GM18858 (cell line): ENCODE measurements at regions not wholly inside any gene's neighbourhood (a gene's known extent, or its start where the extent isn't known, plus 50 kb on each side); places are given as distances from the start of the nearest gene placed in this dataset.

ENCODE experiments used
- ATAC-seq: cut with Tn5 transposase; IDR thresholded peaks from one replicate; pipeline ENCODE4 v1.9.1; 2021; ENCODE audit not compliant: unreplicated experiment

DNA sequence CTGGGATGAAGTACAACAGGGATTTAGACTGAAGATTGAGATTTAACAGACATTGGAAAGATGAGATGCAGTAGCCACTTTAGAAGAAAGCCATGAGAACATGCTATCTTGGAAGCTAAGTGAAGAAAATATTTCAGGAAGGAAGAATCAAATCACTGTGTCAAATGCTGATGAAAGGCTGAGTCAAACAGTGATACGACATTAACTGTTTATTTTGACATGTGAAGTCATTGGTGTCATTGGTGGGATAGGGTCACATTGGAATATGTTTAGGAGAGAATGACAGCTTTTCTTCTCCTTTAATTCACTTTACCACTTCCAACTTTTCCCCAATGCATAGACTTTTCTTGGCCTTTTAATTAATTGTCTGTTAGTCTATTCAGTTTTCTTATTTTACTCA lies 653.0 kb upstream of the BOD1L1 start:
- no peak for ATAC-seq

DNA sequence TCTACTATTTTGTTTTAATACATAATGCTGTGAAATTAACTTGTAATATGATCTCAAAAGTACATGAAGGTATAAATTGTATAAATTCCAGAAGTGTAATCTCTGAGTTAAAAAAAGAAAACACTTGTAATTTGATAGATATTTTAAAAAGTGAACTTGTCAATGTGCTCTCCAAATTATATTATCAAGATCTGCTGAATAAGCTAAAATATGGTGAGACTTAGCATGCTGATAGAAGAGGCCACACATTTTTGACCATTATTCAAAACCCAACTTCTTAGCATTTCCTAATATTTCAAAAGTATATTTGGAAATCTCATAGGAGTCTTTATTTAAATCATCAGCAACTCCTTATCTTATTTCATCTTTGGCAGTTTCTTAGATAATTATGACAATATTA lies 657.1 kb upstream of the BOD1L1 start:
- no peak for ATAC-seq

DNA sequence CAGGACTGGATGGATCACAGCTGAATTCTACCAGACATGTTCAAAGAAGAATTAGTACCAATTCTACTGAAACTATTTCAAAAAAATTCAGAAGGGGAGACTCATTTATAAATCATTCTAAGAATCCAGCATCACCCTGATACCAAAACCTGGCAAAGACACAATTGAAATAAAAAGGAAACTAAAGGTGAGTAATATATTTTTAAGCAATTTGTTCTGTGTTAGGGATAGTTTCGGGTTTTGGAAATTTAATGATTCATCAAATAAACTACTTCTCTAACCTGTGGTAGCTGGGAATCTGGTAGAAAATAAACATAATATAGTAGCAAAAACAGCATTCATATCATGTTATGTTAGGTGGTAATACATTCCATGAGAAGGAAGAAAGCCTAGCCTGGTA lies 662.2 kb upstream of the BOD1L1 start:
- no peak for ATAC-seq

DNA sequence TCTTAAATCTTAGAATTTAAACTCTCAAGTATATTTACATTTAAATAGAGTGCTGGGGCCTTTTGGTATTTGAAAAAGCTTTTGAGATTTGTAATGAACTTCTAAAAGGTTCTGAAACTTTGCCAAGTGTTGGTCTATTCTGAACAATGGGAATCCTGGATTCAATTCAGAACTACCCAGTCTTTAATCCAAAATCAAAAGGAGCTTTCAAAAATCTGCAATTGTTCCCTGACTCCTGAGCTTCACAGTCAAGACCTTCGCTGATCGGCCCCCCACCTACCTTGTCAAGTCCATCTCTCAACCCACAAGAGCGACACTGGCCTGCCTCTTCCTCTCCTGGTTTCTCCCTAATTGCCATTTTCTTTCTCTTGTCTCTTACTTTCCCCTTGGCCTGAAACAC lies 666.1 kb upstream of the BOD1L1 start:
- no peak for ATAC-seq

DNA sequence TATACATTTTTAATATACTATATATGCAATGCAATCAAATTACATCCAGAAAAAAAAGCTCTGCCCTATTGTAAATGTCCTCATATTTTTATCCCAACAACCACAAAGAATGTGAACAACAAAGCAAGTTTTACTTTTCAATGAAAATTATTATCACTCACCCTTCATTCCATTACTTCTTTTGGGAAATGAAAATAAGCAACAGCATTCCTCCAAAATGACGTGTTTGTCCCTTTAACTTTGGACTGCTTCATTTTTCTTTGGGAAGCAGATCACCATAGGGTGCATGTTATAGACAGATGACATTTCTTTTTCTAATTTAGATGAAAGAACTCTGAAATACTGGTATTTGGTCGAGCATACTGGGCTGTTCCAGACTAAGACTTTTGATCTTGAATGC lies 667.1 kb upstream of the BOD1L1 start:
- no peak for ATAC-seq

DNA sequence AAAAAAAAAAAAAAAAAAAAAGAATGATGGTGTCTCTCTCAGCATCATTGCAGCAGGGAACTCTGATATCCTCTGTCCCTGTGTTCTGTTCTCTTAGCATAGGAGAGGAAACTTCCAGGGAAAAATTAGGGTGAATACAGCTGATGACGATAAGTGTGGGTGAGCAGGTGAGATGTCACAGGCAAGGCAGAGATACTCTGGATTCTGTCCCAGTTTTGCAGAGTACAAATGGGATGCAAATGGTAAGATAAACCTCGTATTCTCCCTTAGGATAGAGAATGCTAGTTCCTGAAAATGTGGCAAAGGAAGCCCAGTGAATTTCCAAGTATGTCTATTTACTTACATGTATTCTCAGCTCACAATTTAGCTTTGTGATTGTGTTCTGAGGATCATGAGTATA lies 671.6 kb upstream of the BOD1L1 start:
- ATAC-seq: no peak

DNA sequence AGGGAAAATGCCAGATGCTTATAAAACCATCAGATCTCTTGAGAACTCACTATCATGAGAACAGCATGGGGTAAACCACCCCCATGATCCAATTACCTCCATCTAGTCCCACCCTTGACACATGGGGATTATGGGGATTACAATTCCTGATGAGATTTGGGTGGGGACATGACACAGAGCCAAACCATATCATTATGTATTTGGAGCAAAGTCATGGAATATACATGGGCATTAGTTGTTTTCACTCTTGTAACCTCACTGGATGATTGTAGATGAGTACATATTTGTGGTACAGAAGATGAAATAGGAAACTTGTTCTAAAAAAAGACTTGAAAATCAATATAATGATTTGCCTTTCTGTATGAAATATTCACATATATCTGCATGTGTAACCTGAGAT lies 674.5 kb upstream of the BOD1L1 start:
- ATAC-seq: no peak

DNA sequence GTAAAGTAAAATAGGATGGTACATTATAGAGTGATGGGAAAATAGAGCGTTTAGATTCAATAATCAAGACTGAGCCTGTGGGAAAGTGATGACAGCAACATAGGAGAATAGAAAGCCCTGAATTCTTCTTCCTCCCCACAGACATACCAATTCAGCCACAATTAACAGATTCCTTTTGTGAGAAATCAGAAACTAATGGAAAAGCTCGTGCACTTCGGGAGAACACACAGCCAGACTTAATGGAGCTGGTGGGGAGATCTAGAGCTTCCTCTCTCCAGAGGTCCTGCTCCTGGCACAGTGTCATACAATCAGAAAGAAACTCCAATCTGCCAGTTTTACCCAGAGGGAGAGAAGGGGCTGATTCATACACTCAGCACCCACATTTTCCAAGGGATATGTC lies 676.3 kb upstream of the BOD1L1 start:
- ATAC-seq: no peak

DNA sequence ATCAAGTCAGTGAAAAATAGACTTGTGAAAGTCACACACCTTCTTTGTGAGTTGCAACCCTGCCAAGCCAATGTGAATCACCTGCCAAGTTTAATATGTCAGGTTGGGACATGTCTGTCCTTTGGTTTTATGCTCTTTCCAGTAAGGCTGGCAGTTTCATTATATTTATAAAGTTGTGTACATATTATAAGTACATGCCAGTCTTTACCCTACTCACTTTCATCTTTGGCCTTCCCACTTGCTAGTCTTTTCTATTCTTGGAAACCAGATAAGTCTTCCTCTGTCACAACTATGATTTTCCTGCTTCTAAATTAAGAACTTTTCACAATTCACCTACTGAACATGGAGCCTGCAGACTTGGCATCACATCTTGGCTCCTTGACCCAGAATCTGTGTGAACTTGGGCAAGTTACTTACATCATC lies 680.7 kb upstream of the BOD1L1 start:
- no peak for ATAC-seq

DNA sequence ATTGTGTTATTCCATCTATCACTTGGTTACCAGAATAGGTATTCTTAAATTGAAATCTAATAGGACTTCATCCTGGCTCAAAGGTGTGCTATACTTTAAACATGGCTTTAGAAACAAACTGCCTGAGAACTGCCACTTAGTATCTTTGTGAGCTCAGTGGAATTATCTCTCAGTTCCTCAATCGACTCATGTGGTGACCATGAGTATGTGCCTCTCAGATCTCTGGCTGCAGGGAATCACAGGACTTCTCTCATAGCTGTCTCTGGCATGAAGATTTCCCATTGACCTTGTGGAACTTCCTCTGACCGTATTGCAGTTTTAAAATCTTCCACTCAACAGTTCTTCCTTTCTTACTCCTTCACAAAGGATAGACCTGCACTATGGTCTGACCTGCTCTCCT lies 681.9 kb upstream of the BOD1L1 start:
- no peak for ATAC-seq

DNA sequence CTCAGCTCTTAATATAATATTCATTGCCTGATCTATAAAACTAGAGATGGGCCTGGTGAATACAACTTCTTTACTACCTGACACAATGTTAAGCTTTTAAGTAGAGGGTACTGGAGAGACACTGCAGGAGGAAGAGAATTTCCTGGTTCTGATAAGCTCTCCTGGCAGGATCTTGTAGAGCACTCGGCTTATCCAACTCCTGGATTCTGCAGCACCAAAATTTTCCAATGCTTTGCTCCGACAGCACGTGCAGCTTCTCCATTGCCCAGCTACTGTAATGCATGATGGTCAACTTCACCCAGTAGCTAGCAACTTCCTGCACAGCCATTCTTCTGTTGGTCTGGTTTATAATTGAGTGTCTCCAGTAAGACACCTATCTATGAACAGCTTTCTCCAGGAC lies 686.2 kb upstream of the BOD1L1 start:
- no peak for ATAC-seq

DNA sequence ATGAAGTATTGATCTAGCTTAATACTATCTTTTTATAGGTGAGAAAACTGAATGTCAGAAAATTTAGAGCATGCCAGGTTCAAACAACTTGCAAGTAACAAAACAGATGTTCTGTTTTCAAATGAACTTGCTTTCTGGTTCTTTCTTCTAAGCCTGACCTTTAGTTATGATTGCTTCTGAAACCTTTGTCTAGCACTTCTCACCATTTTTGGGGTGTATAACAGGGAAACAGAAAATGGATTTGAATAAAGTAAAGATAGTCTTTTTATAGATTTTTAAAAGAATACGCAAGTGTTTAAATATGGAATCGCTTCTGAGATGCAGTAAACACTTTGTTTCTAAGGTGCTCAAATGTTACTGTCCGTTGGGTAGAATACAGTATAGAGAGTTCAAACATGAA lies 687.2 kb upstream of the CPEB2 start:
- ATAC-seq: no peak

DNA sequence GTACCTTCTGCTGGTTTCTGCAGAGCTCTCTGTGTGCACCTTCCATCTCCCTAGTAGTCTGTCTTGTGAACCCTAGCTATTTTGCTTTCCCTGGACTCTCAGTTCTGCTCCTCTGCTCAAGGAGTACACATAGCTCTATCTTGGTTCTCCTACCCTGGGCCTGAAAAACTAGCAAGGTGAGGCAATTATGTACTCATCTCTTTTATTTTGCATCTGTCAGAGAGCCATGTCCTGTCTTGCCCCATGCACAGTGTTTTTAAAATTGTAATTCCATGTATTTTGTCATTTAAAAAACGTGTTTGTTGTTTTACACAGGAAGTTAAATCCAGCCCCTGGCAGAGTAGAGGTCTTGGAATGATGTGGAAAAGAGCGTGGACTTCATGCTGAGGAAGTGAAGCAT lies 684.9 kb upstream of the CPEB2 start:
- ATAC-seq: no peak

DNA sequence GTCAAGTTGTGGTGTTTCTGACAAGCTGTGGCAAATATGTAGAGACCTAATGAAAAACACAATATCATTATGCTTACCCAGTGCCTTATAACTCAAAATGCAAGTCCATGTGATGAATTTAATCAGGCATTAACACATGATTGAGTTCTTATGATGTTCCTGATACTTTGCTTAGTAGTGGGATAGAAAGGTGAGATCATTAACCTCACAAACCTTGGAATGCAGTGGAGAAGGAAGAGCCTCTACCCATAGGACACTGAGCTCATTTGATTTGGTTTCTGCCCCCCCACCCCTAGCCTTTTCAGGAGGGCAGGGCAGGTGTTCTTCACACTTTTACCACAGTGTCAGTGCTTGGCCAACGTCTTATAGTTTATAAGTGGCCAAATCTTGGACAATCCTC lies 683.6 kb upstream of the CPEB2 start:
- ATAC-seq: no peak

DNA sequence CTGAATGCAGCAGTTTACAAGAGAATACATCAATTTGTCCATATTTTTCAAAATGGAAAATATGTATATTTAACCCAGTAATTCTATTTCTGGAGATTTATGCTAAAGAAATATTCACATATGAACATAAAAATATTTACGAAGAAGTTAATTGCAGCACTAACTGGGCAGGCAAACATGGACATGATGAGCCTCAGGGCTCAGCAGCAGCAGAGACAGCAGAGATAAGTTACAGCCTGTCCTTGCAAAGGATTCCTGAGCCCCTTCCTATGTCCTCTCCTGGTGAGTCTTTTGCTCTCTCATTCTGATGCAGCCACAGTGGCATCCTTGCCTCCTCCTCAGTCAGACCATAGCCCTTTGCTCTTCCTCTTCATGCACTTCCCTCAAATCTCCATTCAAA lies 680.6 kb upstream of the CPEB2 start:
- no peak for ATAC-seq

DNA sequence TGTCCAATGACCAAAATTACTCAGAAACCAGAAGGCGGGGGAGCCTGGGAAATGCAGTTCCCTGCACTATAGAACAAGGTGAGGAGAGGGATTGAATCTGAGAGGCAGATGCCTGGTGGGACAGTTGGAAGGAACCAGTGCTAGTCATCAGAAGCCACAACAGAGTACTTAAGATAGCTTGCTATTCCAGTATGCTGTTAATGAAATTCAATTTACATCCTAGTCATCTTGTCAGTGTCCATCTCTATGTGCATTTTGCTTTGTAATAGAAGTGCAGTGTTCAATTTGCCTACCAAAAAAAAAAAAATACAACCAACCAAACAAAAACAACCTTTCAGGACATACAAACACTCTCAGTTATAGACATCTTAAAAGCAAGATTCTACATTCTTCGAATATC lies 679.1 kb upstream of the CPEB2 start:
- ATAC-seq: no peak

DNA sequence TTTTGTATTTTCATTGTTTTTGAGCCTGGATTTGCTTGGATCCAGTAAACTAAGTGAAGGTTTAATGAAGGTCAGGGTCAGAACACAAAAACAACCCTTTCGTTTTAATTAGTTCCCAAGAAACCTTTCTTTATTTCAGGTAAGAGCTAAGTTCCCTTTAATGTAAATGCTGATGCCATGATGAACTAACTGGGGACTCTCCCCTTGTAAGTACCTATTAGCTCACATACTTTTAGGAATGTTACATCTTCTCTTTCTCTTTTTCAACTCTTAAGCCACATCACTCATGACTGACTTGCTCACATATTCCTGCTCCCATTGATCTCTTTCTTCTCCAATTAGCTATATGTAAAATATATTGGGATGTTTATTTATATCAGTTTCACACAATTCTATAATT lies 673.1 kb upstream of the CPEB2 start:
- no peak for ATAC-seq

DNA sequence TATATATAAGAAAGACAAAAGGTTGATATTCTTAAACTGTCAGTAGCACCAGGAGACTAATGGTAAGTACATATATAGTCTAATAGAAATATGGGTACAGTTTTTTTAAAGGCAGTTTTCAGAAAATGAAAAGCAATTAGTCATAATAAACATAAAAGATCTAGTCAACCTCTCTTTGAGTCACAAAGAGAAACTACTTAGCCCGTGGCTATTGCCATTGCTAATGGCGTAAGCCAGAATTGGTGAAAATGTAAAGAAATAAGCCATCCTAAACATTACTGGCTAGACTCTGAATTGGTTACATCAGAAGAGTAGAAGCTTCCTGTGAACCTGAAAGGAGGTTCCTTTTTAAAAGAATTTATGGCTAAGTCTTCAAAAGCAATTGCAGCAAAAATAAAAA lies 668.7 kb upstream of the CPEB2 start:
- no peak for ATAC-seq

DNA sequence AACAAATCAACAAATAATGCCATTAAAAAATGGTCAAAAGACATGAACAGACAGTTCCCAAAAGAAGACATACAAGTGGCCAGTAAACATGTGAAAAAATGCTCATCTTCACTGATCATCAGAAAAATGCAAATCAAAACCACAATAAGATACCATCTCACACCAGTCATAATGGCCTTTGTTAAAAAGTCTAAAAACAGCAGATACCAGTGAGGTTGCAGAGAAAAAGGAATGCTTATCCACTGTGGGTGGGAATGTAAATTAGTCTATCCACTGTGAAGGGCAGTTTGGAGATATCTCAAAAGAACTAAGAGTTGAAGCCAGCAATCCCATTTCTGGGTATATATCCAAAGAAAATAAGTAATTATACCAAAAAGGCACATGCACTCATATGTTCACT lies 668.1 kb upstream of the CPEB2 start:
- no peak for ATAC-seq

DNA sequence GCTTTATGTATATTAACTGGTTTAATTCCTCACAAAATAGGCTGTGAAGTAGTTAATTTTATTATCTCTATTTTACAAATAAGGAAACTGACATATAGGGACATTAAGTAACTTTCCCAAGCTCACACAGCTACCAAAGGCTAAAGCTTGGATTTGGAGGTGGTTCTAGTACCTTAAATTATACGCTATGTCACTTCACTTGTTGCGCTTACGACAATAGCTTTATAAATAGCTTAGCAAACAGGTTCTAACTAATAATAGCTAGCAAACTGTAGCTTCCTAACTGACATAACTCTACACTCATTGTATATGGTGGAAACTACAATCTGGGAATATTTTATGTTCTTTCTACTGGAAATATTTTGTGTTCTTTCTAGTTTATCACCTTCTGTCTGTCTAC lies 666.4 kb upstream of the CPEB2 start:
- no peak for ATAC-seq

DNA sequence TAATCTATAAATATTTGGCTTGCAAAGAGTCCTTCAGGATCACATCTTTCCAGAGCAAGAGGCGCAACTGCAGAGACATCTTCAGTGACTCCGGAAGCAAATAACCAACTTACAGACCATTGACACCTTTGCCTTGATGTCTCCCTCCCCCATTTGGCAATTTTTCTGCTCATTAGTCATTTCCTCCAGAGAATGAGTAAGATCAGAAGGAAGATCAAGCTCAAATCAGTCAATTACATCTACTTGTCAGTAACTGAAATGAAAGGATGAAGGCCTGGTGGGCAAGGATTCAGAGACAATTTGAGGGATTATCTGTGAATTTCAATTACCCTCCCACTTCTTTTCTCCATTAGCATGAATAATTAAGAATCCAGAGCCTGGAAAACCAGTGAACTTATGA lies 665.6 kb upstream of the CPEB2 start:
- ATAC-seq: no peak

DNA sequence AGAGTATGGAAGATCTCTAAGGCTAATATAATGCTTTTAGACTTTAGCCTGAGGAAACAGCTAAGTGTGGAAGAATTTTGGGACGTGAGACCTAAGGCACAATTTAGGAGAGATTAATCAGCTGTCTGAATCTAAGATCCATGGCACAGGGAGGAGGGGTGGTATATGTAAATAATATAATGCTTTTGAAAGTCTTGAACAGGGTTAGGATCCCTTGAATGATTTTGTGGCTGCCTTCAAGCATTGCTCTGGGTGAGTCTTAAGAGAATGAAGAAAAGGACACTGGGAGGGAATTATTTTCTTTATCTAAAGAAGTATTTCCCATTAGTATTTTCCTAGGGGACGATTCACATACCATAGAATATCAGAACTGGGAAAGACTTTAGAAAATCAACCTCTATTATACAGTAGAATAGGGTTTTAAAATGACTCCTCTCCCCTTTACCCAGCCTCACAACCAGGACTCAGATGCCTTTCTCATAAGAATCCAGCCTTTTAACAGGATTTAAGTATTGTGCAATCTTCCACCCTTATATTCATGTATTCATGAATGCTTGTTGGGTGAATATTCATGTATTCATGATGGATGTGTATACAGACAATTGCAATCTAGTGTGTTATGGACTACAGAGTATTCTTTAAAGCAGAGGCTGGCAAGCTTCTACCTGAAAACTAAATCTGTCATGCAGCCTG lies 664.2 kb upstream of the CPEB2 start:
- ATAC-seq: no peak

DNA sequence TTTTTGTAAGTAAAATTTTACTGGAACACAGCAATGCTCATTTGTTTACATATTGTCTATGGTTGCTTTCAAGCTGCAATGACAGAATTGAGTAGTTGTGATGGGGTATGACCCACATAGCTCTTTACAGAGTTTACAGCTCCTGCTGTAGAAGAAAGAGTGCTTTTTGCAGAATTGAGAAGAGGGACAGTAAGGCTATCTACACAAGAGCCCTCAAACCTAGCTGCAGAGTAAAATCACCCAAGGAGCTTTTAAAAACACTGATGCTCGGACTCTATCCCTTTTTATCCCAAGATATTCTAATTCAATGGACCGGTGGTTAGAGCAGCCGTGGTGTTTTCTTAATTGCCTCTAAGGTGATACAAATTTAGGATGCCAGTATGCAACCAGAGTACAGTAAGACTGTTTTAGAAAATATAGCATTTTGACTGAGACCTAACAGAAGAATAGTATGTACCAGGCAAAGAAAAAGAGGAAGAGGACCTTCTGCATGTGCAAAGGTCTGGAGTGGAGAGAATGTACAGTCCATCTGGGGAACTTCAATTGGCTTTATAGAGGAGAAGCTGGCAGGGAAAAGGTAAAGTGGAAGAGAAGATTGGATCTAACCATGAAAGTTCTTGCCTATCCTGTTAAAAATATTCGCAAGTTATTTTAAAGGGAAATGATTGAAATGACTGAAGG lies 663.6 kb upstream of the CPEB2 start:
- no peak for ATAC-seq
